GDM1 (cell line): ENCODE measurements at regions not wholly inside any gene's neighbourhood (a gene's known extent, or its start where the extent isn't known, plus 50 kb on each side); places are given as distances from the start of the nearest gene placed in this dataset.
A peak's percentile ranks its signal among the peaks of the same experiment; 100 is the strongest.
"Not testable (repeated sequence)": the region's sequence is repeated elsewhere in the genome, so short reads cannot be mapped to it uniquely, and the experiment has no call there.

Experiments
- DNase-seq: peaks from one replicate; lab custom pipeline; 2025; lab: John Stamatoyannopoulos, UW

DNA sequence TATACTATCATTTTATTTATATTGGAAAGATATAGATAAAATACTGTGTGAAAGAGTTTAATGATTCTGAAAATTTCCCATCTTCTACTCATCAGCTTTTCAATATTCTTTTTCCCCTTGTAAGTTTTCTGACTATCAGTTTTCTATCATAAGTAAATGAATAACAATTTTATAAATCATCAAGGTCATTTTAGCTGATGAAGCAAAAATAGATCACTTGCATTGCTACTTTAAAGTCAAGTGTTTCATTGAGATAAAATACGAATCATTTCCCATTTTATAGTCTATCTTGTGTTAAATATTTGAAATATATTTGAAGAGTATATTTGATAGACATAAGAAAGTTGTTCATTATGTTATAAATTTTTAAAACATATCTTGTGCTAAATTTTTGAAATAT, 811.0 kb upstream of the GALNTL6 start:
- DNase-seq, result no peak

DNA sequence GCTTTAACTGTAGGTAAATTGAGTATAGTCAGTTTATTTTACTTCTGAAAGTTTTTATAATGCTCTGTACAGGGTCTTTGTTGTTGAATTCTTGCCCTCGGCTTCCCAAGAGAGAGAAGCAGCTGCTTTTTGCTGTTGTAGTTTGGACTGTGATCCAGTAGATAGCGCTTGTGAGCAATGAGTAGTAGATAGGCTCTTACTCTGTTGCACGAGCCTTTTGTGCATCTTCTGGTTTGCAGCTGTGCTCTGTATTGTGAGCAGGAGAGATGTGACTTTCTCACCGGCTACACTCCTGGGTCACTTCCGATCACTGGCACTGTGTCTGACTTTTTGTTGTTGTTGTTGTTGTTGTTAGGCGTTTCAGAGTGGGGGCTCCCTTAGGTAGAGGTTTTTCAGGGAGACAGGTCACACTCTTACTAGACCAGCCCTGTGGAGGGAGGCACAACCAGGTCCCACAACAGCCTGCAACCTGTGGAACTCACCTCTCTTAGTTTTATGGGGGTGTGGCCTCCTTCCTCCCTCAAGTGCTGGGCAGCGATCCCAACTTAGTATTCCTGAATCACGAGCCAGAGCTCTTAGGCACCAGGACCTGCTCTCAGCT, 822.1 kb upstream of the GALNTL6 start:
- DNase-seq, result peak; percentile 76

DNA sequence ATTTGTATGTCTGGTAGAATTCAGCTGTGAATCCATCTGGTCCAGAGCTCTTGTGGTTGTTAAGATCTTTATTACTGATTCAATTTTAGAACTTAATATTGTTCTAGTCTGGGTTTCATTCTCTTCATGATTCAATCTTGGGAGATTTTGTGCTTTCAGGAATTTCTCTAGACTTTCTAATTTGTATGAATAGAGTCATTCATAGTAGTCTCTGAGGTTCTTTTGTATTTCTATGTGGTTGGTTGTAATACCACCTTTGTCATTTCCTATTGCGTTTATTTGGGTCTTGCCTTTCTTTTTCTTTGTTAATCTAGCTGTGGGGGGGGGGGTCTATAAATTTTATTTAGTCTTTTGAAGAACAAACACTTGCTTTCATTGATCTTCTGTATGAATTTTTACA, 824.8 kb upstream of the GALNTL6 start:
- DNase-seq, result no peak

DNA sequence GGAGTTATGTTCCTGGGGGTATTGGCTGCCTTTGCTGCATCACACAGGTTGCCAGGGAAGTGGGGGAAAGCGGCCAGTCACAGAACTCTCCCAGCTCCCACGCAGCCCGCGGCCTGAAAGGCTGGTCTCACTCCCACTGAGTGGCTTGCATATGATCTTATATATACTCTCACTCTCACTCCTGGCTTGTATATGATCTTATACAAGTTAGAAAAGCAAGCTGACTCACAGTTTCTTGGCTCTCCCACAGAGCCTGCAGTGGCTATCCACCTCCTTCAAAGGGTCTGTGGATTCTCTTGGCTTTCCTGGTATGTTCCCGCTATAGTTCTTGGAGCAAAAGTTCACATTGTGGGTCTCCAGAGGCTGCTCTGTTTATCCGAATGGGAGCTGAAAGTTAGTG, 833.5 kb upstream of the GALNTL6 start:
- DNase-seq, result no peak

DNA sequence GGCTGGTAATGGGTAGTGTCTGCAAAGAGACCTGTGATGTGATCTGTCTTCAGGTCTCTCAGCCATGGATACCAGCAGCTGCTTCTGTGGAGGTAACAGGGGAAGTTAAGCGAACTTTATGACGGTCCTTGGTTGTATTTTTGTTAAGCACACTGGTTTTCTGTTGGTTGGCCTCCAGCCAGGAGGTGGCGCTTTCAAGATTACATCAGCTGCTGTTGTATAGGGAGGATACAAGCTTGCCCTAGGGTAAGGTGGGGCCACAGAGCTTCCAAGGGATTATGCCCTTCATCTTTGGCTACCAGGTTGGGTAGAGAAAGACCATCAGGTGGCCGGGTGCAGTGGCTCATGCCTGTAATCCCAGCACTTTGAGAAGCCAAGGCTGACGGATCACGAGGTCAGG, 834.2 kb upstream of the GALNTL6 start:
- DNase-seq, result no peak

DNA sequence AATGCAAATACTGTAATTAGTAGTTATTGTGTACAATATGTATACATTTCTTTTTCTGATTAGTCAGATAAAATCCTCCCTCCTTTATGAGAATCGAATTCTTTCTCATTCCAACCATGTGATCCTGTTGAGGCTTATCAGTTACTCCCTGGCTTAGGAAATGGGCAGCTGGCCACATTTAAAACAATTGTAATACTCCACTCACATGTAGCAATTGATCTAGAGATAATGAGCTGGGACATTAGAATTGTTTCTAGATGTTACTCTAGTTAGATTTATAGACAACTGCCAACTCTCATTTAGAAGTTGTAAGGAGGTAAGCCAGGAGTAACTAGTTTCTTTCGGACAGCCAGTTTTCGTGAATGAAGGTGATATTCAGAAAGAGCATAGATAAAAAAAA, 859.3 kb upstream of the AADAT start:
- DNase-seq, result no peak

DNA sequence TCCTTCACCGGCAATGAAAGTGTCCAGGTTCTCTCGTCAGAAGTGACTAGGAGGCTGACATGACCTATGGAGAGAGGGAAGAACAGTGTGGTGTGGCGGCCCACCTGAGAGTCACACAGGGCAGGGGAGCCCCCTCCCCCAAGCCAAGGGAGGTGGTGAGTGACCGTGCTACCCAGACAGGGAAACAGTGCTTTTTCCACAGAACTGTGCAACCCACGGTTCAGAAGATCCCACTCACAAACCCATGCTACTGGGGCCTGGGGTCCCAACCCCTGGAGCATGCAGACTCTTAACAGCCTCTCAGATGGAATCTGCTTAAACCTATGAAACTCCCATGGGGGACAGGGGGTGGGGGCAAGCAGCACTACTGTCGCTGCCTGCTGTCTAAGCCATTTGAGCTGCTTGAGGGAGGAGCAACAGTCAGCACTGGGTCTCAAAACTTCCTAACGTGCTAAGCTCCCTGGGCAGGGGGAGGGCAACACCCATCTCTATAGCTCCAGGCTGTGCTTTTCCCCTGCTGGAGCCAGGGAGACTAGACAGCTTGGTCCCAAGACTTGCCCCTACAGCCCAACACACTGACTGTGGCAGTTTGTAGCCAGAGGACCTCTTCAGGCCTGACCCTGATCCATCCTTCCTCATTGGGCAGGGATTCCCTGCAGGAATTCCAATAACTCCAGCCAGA, 850.4 kb upstream of the AADAT start:
- DNase-seq, result no peak

DNA sequence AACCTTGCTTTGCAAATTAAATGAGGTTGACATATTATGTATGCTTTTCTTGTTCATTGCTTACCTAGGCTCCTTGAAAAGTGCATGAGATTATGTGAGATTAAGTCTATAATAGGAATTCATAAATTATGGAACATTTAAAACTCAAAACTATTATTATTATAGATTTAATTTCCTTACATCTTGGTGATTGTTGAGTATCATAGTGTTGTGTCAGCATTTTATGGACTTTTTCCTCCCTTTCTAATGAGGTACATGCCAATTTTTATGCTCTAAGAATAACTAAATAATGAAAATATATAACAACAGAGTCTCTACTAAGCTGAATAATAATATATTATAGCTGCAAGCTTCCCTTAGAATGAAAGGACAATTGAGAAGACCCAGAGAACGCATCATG, 848.8 kb upstream of the AADAT start:
- DNase-seq, result no peak

DNA sequence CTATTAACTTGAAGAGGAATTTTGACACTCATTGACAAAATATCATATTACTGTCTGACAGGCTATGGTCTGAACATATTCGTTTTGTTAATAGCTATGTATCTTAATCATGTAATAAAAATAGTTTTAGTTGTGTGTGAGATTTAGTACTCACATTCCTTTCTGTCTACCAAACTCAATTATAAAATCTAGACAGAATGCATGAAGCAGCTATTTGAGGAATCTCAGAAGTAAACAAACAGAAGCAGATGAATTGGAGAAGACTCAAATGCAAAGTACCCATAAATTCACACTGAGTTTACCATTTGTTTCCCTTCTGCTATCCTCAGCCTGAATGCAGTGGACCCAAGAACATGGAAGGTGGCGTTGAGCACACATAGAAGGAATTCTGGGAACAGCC, 841.6 kb upstream of the AADAT start:
- no peak for DNase-seq

DNA sequence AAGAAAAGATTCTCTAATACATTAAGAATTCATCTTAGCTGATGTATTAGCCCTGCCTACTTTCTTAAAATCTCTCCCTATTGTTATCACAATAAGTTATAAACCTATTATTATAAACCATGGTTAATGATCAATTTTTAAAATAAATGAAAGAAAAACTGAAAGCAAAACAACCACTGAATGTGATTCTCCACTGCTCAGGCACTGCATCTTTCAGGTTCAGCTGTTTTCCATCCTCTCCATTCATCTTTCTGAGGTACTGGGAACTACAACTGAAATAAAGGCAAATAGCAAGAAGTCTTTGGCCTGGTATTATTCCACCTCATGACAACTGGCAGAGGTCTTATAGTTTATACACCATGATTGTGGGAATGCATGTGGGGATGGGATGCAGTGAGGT, 798.9 kb upstream of the AADAT start:
- no peak for DNase-seq

DNA sequence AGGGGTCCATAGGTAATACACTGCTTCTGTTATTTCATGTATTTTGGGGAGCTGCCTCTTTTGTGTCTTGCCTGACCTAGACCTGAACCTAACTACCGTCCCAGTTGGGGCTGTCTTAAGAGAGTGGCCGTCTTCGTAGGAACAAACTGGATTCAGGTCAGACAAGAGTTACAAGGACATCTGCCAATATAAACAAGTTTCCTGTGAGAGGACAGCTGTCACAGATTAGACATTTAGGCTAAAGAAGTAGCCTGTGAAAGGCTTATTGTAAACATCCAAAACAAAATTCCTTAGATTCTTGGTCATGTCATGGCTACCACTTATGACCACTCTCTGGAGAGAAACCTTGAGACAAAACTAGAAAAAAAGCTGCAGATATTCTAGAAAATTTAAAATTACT, 797.6 kb upstream of the AADAT start:
- no peak for DNase-seq

DNA sequence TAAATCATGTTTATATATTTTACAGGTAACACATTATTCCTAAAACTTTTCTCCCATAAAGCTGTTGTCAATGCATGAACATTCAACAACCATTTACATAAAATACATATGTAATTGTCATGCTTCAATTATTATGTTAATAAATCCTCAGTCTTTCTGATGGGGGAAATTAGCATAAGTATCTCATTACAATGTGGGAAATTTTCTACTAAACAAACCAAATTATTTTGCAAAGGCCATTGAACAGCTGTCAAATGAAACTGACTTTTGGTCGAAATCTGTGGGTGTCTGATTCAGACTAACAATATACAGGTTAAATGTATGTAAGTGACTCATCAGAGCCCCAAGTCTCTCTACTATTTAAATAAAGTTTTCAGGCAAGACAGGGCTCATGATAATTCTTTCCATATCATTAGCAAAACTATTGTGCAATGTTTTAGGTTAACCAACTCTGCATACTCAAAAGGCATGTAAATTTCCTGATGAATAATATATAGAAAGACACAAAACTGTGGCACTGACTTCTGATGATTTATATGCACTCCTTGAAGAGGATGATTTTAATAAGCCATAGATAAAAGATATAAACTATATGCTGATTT, 795.3 kb upstream of the AADAT start:
- DNase-seq, result no peak

DNA sequence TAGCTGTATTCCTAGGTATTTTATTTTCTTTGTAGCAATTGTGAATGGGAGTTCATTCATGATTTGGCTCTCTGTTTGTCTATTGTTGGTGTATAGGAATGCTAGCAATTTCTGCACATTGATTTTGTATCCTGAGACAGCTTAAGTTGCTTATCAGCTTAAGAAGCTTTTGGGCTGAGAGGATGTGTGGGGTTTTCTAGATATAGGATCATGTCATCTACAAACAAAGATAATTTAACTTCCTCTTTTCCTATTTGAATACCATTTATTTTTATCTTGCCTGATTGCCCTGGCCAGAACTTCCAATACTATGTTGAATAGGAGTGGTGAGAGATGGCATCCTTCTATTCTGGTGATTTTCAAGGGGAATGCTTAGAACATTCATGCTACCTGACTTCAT, 791.9 kb upstream of the AADAT start:
- DNase-seq, result not testable (repeated sequence)

DNA sequence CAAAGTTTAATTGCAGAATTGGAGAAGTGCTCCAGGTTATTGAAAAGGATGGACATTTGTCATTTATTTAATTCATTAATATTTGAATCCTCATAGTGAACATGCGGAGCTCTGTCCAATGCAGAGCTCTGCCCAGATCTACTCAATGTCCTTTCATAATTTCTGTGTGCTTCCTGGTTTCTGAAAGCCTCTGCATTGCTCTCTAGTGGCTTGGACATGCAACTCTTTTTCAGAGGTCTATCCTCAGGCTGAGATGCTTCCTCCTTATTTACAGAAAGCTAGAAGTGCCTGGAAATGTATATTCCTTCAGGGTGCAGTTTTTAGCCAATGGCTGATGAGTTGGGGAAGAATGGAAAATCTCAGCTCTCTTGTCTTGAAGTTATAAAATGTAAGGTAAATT, 786.1 kb upstream of the AADAT start:
- DNase-seq, result no peak

DNA sequence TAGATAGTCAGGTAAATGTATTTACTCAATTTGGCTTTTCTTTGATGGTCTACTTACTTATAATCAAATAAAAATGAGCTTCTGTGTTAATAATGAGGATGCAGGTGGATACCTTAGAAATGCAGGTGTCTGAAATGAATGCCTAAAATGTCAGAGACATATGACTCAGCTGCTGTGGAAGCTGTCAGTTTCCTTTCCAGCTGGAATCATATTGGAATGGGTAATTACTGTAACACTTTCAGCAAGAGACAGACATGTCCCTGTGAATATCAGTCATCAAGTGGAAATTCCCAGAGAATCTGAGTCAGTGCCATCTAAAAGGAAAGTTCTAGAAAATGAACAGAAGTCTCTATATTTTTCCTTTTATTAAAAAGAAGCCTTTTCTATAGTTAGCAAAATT, 783.0 kb upstream of the AADAT start:
- no peak for DNase-seq

DNA sequence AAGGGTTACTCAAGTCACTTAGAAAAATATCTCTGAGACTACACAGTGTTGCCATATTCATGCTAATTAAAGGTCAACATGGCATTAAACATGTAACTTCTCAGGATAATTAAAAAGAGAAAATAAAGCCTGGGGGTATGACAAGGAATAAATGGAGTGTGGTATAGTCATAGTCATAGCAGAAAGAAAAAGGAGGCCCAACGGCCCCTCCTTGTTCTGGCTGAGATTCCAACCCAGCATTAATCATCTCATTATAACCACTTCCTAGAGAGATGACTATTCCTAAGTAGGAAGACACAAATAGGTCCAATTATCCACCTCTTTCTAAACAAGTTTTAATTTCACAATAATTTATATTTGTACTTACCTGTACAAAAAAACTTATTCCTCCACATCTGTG, 778.4 kb upstream of the AADAT start:
- DNase-seq, result no peak

DNA sequence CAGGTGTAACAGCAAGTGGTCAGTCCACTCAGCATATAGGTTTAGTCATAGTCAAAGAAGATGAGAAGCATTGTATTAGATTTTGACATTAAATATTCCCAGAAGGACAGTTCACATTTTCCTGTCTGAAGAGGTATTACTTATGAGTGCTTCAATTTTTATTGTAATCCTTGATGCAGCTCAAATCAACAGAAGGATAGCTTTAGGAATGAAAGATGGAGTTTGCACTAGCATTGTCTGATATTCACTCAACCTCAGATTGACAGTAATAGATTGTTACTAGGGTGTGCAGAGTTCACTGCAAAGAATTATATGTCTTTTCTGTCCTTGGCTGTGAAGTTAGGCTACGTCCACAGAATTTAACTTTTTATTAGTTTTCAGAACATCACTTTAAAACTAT, 764.3 kb upstream of the AADAT start:
- DNase-seq, result no peak

DNA sequence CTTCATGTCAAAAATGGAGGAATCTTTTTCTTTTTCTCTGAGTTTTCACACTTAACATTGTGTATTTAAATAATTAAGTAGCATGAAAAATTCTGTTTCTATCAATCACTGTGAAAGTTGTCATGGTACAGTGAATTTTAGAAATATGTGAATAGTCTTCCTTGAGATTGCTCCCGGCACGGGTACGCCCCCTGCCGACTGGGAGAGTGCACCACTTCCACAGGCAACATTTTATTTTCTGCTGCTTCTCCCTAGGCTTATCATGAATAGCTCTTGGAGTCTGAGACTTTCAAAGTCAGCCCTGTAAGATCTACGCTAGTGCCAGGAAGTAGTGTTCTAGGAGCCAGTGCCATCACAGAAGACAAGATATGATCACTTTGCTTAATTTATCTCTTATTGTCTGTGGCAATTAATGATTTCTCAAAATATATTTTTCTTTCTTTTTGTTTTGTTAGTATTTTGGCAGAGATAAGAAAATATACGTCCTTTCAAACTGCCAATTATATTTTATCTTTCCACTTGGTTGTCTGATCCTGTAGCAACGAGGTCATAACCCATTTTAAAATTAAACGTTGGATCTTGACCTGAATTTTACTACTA, 763.8 kb upstream of the AADAT start:
- DNase-seq, result peak; percentile 36

DNA sequence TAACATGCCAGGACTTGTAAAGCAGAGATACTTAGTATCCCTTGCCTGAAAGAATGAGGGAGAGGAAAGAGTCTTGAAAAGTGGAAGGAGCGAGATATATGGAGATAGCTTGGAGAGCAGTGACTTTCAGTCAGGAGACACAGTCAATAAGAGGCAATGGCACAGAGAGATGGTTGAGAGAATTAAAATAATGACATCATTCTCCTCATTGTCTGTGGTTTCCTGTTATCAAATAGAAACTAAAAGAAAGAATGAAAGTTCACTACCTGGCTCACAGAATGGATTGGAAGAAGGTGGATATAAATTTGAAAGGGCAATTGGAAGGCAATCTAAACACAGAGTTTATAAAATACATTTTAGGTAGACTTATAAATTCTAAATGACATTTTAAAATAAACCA, 760.2 kb upstream of the AADAT start:
- no peak for DNase-seq

DNA sequence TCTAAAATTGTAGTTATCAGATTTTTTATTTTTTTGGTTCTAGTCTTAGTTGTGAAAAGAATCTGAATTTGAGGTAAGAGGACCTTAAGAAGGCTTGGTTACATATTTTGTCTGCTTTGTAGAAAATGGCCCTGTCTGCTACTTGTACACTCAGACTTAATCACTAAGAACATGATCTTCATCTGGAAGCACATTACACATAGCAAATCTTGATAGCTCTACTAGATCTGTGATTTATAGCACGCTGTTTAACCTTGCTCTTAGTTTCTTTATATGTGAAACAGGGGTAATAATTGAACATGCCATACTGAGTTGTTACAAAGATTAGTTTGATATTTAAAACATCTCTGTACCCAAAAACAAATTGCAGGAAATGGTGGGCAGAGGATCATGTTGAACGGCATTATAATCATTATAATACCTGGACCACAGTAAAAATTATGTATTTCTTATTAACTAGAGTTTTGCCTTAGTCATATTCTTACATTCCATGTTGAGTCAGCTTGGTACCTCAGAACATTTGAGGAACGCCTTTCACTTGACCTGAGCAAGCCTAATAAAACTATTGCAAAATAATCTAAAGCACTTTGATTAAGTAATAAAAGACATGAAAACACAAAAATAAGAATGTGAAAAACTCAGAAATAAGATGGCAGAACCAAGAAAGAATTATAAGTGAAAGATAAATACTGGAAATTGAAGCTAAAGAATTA, 738.0 kb upstream of the AADAT start:
- DNase-seq, result no peak

DNA sequence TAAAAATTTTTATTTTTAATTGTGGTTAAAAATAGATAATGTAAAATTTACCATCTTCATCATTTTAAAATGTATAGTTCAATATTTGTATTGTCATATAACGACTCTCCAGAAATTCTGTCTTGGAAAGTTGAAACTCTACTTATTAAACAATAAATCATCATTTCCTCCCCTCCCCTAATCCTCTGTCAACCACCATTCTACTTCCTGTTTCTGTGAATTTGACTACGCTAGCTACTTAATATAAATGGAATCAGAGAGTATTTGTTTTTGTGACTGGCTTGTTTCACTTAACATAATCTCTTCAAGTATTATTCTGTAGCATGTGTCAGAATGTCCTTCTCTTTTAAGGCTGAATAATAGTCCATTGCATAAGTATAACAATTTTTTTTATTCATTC, 729.0 kb upstream of the AADAT start:
- DNase-seq, result no peak

DNA sequence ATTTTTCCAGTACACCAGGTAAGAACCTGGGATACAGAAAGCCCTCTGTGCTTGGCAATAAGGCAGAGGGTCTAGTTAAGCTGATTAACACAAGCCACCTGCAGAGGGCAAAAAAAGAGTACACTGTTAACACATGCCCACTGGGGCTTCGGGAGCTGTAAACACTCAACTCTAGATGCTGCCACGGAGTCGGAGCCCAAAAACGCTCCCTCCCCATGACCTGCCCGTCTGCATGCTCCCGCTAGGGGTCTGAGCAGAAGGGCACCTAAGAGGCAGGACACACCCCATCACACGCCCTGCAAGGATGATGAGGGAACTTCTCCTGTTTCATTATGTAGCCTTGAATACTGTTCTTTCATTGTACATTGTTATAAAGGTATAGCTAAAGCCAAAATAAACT, 715.6 kb upstream of the AADAT start:
- no peak for DNase-seq

DNA sequence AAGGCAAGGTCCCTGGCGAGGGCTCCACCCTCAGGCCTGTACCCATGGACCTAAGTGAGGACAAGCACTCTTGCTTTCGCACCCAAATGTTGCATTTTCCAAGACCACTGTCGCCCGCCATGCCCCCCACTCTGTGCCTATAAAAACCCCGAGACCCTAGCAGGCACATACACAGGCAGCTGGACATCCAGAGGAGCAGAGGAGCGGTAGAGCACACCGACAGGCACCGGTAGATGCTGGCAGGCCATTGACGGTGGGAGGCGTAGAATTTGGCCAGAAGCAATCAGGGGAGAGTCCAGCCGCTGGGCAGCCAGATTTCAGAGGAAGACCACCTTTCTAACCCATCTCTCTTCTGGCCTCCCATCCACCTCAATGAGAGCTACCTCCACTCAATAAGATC, 715.2 kb upstream of the AADAT start:
- no peak for DNase-seq
